ENCODE measurements at regions not wholly inside any gene's neighbourhood (a gene's known extent, or its start where the extent isn't known, plus 50 kb on each side); places are given as distances from the start of the nearest gene placed in this dataset.

GRCh38 chr5:97641081-97641480, 458.0 kb upstream of the RIOK2 start:
- no peak for TF ChIP-seq CTCF (IDR thresholded peaks at IDR 0.05)
- TF ChIP-seq POLR2AphosphoS5 (IDR thresholded peaks at IDR 0.05; ENCODE audit: insufficient read depth in 1 of 2, low read depth in 1 of 2): no peak
